ENCODE measurements at regions not wholly inside any gene's neighbourhood (a gene's known extent, or its start where the extent isn't known, plus 50 kb on each side); places are given as distances from the start of the nearest gene placed in this dataset.

GRCh38 chr6:41475164-41475563 lies 71.0 kb upstream of the FOXP4 start:
- Histone ChIP-seq H3K9ac (replicated peaks; ENCODE audit: extremely low read depth, insufficient read depth, low read length) (no peak overlapping the region), H3K9me1 (replicated peaks; ENCODE audit: control insufficient read depth, extremely low read depth, insufficient read depth, low read length) (no peaks in the 10 kb centered on the region), H3K36me3 (ENCODE audit: control insufficient read depth in 2 of 2, extremely low read depth in 1 of 2, insufficient read depth in 2 of 2, low read length in 2 of 2) (no peaks in the 10 kb centered on the region), H3K4me3 (replicated peaks in 1 of 3; ENCODE audit: insufficient read depth in 1 of 3, low read depth in 1 of 3, low read length in 3 of 3) (no peak overlapping the region), H3K27me3 (ENCODE audit: control insufficient read depth in 2 of 2, insufficient read depth in 2 of 2, low read length in 2 of 2) (peaks cover 15 to 28% of the 10 kb centered on the region in 2 experiments), H3K4me1 (ENCODE audit: control insufficient read depth, extremely low read depth, insufficient read depth, low read length) (no peaks in the 10 kb centered on the region), H3K27ac (ENCODE audit: insufficient read depth, low read depth, low read length) (no peak overlapping the region), H3K4me2 (ENCODE audit: insufficient read depth, low read length) (no peak overlapping the region), H4K20me1 (replicated peaks; ENCODE audit: control insufficient read depth, extremely low read depth, insufficient read depth, low read length) (no peaks in the 10 kb centered on the region), H3K9me3 (replicated peaks; ENCODE audit: control insufficient read depth, insufficient read depth, low read length) (no peaks in the 10 kb centered on the region), H3K79me2 (ENCODE audit: control insufficient read depth, insufficient read depth, low read length) (no peaks in the 10 kb centered on the region), H2AFZ (ENCODE audit: low read depth, low read length) (no peak overlapping the region)
- dilution Hi-C loops (cut with MboI; ENCODE audit: extremely low pct_ligation_motif_present, low sequenced_read_pairs) (no loop called here), intact Hi-C loops (cut with micrococcal nuclease) (no loop called here)
- DNase-seq (ENCODE audit: low read depth, low spot score), result no peak
- BruUV-seq (replicated peaks), result no TSS peak
- no peak for FAIRE-seq
- ChIA-PET POLR2A (no interaction called here), CTCF (interaction anchor here (1.3 to 1.4 kb wide), 2 partner anchors 10 to 13 kb away, joined by 4 to 5 read pairs; no protein-coding TSS in a partner anchor)
- TF ChIP-seq JUN (IDR thresholded peaks at IDR 0.05; ENCODE audit: borderline replicate concordance, insufficient read depth, insufficient read length, low read depth) (no peak), POLR2A (IDR thresholded peaks at IDR 0.05; ENCODE audit: low read depth, low read length) (no peak), EZH2 (IDR thresholded peaks at IDR 0.05; ENCODE audit: borderline replicate concordance, low read depth, low read length, severe bottlenecking) (no peak)

GRCh38 chr6:41475737-41476357 lies 70.3 kb upstream of the FOXP4 start:
- no peaks in the 10 kb centered on the region for H3K4me1 ChIP-seq (ENCODE audit: control insufficient read depth, extremely low read depth, insufficient read depth, low read length)
- peaks cover 8 to 25% of the 10 kb centered on the region in 2 experiments for H3K27me3 ChIP-seq (ENCODE audit: control insufficient read depth in 2 of 2, insufficient read depth in 2 of 2, low read length in 2 of 2)
- H3K4me2 ChIP-seq (ENCODE audit: insufficient read depth, low read length), result no peak overlapping the region
- no peak overlapping the region for H2AFZ ChIP-seq (ENCODE audit: low read depth, low read length)
- no peak overlapping the region for H3K27ac ChIP-seq (ENCODE audit: insufficient read depth, low read depth, low read length)
- dilution Hi-C loops (cut with MboI; ENCODE audit: extremely low pct_ligation_motif_present, low sequenced_read_pairs) (no loop called here), intact Hi-C loops (cut with micrococcal nuclease) (no loop called here)
- no peak for FAIRE-seq
- TF ChIP-seq POLR2A (IDR thresholded peaks at IDR 0.05; ENCODE audit: low read depth, low read length) (no peak), MYC (IDR thresholded peaks at IDR 0.05; ENCODE audit: low read depth, low read length) (no peak), POLR2AphosphoS5 (IDR thresholded peaks at IDR 0.05; ENCODE audit: insufficient read depth, low read depth, low read length) (no peak), GATA2 (IDR thresholded peaks at IDR 0.05; ENCODE audit: insufficient read depth, insufficient read length, low read depth, low read length) (no peak), FOS (IDR thresholded peaks at IDR 0.05; ENCODE audit: borderline replicate concordance, insufficient read depth, low read length) (no peak), EZH2 (IDR thresholded peaks at IDR 0.05; ENCODE audit: borderline replicate concordance, low read depth, low read length, severe bottlenecking) (no peak), JUN (IDR thresholded peaks at IDR 0.05; ENCODE audit: borderline replicate concordance, insufficient read depth, insufficient read length, low read depth) (no peak)
- TF ChIP-seq, protein P1, sequence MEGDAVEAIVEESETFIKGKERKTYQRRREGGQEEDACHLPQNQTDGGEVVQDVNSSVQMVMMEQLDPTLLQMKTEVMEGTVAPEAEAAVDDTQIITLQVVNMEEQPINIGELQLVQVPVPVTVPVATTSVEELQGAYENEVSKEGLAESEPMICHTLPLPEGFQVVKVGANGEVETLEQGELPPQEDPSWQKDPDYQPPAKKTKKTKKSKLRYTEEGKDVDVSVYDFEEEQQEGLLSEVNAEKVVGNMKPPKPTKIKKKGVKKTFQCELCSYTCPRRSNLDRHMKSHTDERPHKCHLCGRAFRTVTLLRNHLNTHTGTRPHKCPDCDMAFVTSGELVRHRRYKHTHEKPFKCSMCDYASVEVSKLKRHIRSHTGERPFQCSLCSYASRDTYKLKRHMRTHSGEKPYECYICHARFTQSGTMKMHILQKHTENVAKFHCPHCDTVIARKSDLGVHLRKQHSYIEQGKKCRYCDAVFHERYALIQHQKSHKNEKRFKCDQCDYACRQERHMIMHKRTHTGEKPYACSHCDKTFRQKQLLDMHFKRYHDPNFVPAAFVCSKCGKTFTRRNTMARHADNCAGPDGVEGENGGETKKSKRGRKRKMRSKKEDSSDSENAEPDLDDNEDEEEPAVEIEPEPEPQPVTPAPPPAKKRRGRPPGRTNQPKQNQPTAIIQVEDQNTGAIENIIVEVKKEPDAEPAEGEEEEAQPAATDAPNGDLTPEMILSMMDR (IDR thresholded peaks at IDR 0.05; ENCODE audit: extremely low read depth in 1 of 2, insufficient read depth in 1 of 2, low read depth in 1 of 2, low read length in 2 of 2), result no peak
- TF ChIP-seq, protein P2, sequence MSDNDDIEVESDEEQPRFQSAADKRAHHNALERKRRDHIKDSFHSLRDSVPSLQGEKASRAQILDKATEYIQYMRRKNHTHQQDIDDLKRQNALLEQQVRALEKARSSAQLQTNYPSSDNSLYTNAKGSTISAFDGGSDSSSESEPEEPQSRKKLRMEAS (IDR thresholded peaks at IDR 0.05; ENCODE audit: insufficient read depth, insufficient read length), result no peak
- no TSS peak for BruUV-seq (replicated peaks)
- no peaks in the 10 kb centered on the region for H3K9me1 ChIP-seq (replicated peaks; ENCODE audit: control insufficient read depth, extremely low read depth, insufficient read depth, low read length)
- DNase-seq (ENCODE audit: low read depth, low spot score), result no peak
- H3K9me3 ChIP-seq (replicated peaks; ENCODE audit: control insufficient read depth, insufficient read depth, low read length), result no peaks in the 10 kb centered on the region
- H3K79me2 ChIP-seq (ENCODE audit: control insufficient read depth, insufficient read depth, low read length), result no peaks in the 10 kb centered on the region
- no peaks in the 10 kb centered on the region for H4K20me1 ChIP-seq (replicated peaks; ENCODE audit: control insufficient read depth, extremely low read depth, insufficient read depth, low read length)
- ChIA-PET POLR2A (no interaction called here), CTCF (interaction anchor here (1.3 to 1.4 kb wide), 2 partner anchors 9 to 14 kb away, joined by 4 to 5 read pairs; no protein-coding TSS in a partner anchor)
- no peaks in the 10 kb centered on the region for H3K36me3 ChIP-seq (ENCODE audit: control insufficient read depth in 2 of 2, extremely low read depth in 1 of 2, insufficient read depth in 2 of 2, low read length in 2 of 2)
- H3K9ac ChIP-seq (replicated peaks; ENCODE audit: extremely low read depth, insufficient read depth, low read length), result no peak overlapping the region
- H3K4me3 ChIP-seq (replicated peaks in 1 of 3; ENCODE audit: insufficient read depth in 1 of 3, low read depth in 1 of 3, low read length in 3 of 3), result no peak overlapping the region
